ENCODE measurements at regions not wholly inside any gene's neighbourhood (a gene's known extent, or its start where the extent isn't known, plus 50 kb on each side); places are given as distances from the start of the nearest gene placed in this dataset.

DNA sequence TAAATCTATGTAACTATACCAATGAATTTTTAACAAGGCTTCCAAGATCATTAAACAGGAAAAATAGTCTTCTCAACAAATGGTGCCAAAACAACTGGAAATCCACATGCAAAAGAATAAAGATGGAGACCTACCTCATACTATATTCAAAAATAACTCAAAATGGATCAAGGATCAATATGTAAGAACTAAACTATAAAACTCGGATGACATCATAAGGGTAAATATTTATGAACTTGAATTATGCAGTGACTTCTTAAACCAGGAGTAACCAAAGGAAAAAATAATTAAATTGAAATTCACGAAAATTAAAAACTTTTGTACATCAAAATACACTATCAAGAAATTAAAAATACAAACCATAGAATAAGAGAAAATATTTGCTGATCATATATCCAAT is 728.7 kb upstream of the GHITM start:
- H3K4me3 ChIP-seq (ENCODE audit: insufficient read depth, low read depth, low read length) = no peak overlapping the region
- H3K9me3 ChIP-seq (ENCODE audit: insufficient read depth, low read depth, low read length) = no peaks in the 10 kb centered on the region
- no peaks in the 10 kb centered on the region for H4K20me1 ChIP-seq (ENCODE audit: insufficient read depth, low read length)
- H3K27me3 ChIP-seq (ENCODE audit: insufficient read depth, low read length) = no peaks in the 10 kb centered on the region
- Mint-ChIP-seq H3K27ac (ENCODE audit: unreplicated experiment) (no peak overlapping the region), H3K36me3 (ENCODE audit: low read depth, unreplicated experiment) (no peaks in the 10 kb centered on the region), H3K9me3 (ENCODE audit: unreplicated experiment) (no peaks in the 10 kb centered on the region), H3K27me3 (ENCODE audit: low read depth, unreplicated experiment) (no peaks in the 10 kb centered on the region), H3K4me1 (ENCODE audit: low read depth, unreplicated experiment) (no peaks in the 10 kb centered on the region), H3K4me3 (ENCODE audit: unreplicated experiment) (no peak overlapping the region)
- no peak overlapping the region for H3K4me2 ChIP-seq (ENCODE audit: low read length)
- no peaks in the 10 kb centered on the region for H3K79me2 ChIP-seq (ENCODE audit: insufficient read depth, low read length)
- no peak overlapping the region for H3K9ac ChIP-seq (ENCODE audit: low read length)
- FAIRE-seq (no peak), DNase-seq (ENCODE audit: low read depth) (no peak)
- no peaks in the 10 kb centered on the region for H3K4me1 ChIP-seq (ENCODE audit: insufficient read depth, low read length)
- no peak overlapping the region for H3K27ac ChIP-seq (ENCODE audit: low read depth, low read length)
- no peaks in the 10 kb centered on the region for H3K36me3 ChIP-seq (ENCODE audit: insufficient read depth, low read length)
- no peak for TF ChIP-seq EZH2 (IDR thresholded peaks at IDR 0.05; ENCODE audit: insufficient read depth, low read length)
- TF ChIP-seq, protein P1, sequence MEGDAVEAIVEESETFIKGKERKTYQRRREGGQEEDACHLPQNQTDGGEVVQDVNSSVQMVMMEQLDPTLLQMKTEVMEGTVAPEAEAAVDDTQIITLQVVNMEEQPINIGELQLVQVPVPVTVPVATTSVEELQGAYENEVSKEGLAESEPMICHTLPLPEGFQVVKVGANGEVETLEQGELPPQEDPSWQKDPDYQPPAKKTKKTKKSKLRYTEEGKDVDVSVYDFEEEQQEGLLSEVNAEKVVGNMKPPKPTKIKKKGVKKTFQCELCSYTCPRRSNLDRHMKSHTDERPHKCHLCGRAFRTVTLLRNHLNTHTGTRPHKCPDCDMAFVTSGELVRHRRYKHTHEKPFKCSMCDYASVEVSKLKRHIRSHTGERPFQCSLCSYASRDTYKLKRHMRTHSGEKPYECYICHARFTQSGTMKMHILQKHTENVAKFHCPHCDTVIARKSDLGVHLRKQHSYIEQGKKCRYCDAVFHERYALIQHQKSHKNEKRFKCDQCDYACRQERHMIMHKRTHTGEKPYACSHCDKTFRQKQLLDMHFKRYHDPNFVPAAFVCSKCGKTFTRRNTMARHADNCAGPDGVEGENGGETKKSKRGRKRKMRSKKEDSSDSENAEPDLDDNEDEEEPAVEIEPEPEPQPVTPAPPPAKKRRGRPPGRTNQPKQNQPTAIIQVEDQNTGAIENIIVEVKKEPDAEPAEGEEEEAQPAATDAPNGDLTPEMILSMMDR (IDR thresholded peaks at IDR 0.05; ENCODE audit: insufficient read depth, low read depth, low read length) = no peak
- no peak overlapping the region for H2AFZ ChIP-seq (ENCODE audit: low read depth, low read length)

DNA sequence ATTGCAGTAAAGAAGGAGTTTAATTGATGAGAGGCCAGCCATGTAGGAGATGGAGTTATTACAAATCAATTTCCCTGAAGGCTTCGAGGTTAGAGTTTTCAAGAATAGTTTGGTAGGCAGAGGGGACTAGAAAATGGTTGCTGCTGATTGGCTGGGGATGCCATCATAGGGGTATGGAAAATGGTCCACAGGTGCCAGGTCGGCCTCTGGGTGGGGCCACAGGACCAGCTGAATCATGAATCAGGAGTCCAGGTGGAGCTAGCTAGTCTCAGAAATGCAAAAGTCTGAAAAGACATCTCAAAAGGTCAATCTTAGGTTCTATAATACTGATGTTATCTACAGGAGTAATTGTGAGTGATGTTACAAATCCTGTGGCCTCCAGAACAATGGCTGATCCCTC is 714.0 kb upstream of the GHITM start:
- no peaks in the 10 kb centered on the region for H3K36me3 ChIP-seq (ENCODE audit: insufficient read depth, low read length)
- FAIRE-seq (no peak), DNase-seq (ENCODE audit: low read depth) (no peak)
- Mint-ChIP-seq H3K4me3 (ENCODE audit: unreplicated experiment) (no peak overlapping the region), H3K9me3 (ENCODE audit: unreplicated experiment) (peaks cover 14% of the 10 kb centered on the region), H3K4me1 (ENCODE audit: low read depth, unreplicated experiment) (peaks cover 5% of the 10 kb centered on the region), H3K36me3 (ENCODE audit: low read depth, unreplicated experiment) (peaks cover 2% of the 10 kb centered on the region), H3K27me3 (ENCODE audit: low read depth, unreplicated experiment) (no peaks in the 10 kb centered on the region), H3K27ac (ENCODE audit: unreplicated experiment) (no peak overlapping the region)
- no peaks in the 10 kb centered on the region for H3K27me3 ChIP-seq (ENCODE audit: insufficient read depth, low read length)
- no peak overlapping the region for H3K27ac ChIP-seq (ENCODE audit: low read depth, low read length)
- TF ChIP-seq, protein P1 (IDR thresholded peaks at IDR 0.05; ENCODE audit: insufficient read depth, low read depth, low read length) = no peak
- TF ChIP-seq EZH2 (IDR thresholded peaks at IDR 0.05; ENCODE audit: insufficient read depth, low read length) = no peak
- no peak overlapping the region for H2AFZ ChIP-seq (ENCODE audit: low read depth, low read length)
- H3K4me3 ChIP-seq (ENCODE audit: insufficient read depth, low read depth, low read length) = no peak overlapping the region
- H3K4me2 ChIP-seq (ENCODE audit: low read length) = no peak overlapping the region
- no peaks in the 10 kb centered on the region for H4K20me1 ChIP-seq (ENCODE audit: insufficient read depth, low read length)
- no peaks in the 10 kb centered on the region for H3K4me1 ChIP-seq (ENCODE audit: insufficient read depth, low read length)
- no peaks in the 10 kb centered on the region for H3K9me3 ChIP-seq (ENCODE audit: insufficient read depth, low read depth, low read length)
- no peak overlapping the region for H3K9ac ChIP-seq (ENCODE audit: low read length)
- no peaks in the 10 kb centered on the region for H3K79me2 ChIP-seq (ENCODE audit: insufficient read depth, low read length)

DNA sequence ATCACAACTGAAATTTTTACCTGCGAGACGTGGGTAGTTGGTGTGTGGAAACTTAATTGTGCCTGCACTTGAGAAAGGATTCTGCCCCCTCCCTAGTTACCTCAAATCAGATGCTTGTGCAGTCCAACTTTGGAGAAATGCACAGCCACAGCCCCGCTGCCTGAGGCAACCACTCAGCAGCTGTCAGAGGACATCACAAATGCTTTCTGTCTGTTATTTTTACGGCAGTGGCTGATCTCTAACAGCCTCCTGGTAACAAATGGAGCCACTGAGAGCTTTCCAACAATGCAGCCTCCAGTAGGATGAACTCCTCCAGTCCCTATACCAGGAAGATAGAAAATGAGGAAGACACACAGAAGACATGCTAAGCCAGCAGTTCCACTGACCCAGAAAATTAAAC is 712.2 kb upstream of the GHITM start:
- peaks cover 2% of the 10 kb centered on the region for H3K36me3 Mint-ChIP-seq (ENCODE audit: low read depth, unreplicated experiment)
- Histone ChIP-seq H3K9ac (ENCODE audit: low read length) (no peak overlapping the region), H3K4me1 (ENCODE audit: insufficient read depth, low read length) (no peaks in the 10 kb centered on the region), H3K4me3 (ENCODE audit: insufficient read depth, low read depth, low read length) (no peak overlapping the region), H3K4me2 (ENCODE audit: low read length) (no peak overlapping the region), H4K20me1 (ENCODE audit: insufficient read depth, low read length) (no peaks in the 10 kb centered on the region), H3K27me3 (ENCODE audit: insufficient read depth, low read length) (no peaks in the 10 kb centered on the region), H2AFZ (ENCODE audit: low read depth, low read length) (no peak overlapping the region), H3K27ac (ENCODE audit: low read depth, low read length) (no peak overlapping the region), H3K9me3 (ENCODE audit: insufficient read depth, low read depth, low read length) (no peaks in the 10 kb centered on the region), H3K79me2 (ENCODE audit: insufficient read depth, low read length) (no peaks in the 10 kb centered on the region), H3K36me3 (ENCODE audit: insufficient read depth, low read length) (no peaks in the 10 kb centered on the region)
- TF ChIP-seq, protein P1 (IDR thresholded peaks at IDR 0.05; ENCODE audit: insufficient read depth, low read depth, low read length) = no peak
- no peak for TF ChIP-seq EZH2 (IDR thresholded peaks at IDR 0.05; ENCODE audit: insufficient read depth, low read length)
- peaks cover 5% of the 10 kb centered on the region for H3K4me1 Mint-ChIP-seq (ENCODE audit: low read depth, unreplicated experiment)
- FAIRE-seq (no peak), DNase-seq (ENCODE audit: low read depth) (no peak)
- no peaks in the 10 kb centered on the region for H3K27me3 Mint-ChIP-seq (ENCODE audit: low read depth, unreplicated experiment)
- H3K9me3 Mint-ChIP-seq (ENCODE audit: unreplicated experiment) = peaks cover 14% of the 10 kb centered on the region
- no peak overlapping the region for H3K27ac Mint-ChIP-seq (ENCODE audit: unreplicated experiment)
- no peak overlapping the region for H3K4me3 Mint-ChIP-seq (ENCODE audit: unreplicated experiment)
